Bronchial epithelial cell (primary cell): ENCODE measurements at regions not wholly inside any gene's neighbourhood (a gene's known extent, or its start where the extent isn't known, plus 50 kb on each side); places are given as distances from the start of the nearest gene placed in this dataset.

ENCODE experiments used
- DNase-seq: peaks from one replicate; pipeline ENCODE4 v3.0.0-alpha.2; 2010; ENCODE audit warnings: low read depth
- FAIRE-seq: peaks from 2 replicates; lab custom pipeline; 2011; peaks lifted over from hg19 to GRCh38; lab: Jason Lieb, UNC
- H3K27me3 ChIP-seq: 2 replicates; pipeline ENCODE4 v1.5.1; 2011; ENCODE audit warnings: low read length; ENCODE audit not compliant: control insufficient read depth, insufficient read depth
- H3K36me3 ChIP-seq: 2 replicates; pipeline ENCODE4 v1.5.1; 2011; ENCODE audit warnings: low read length; ENCODE audit not compliant: control insufficient read depth, insufficient read depth
- H3K4me3 ChIP-seq: 2 replicates; pipeline ENCODE4 v1.5.1; 2011; ENCODE audit warnings: mild to moderate bottlenecking, low read depth, low read length, control low read depth
- TF ChIP-seq, protein P1 (sequence below): IDR thresholded peaks from 2 replicates; pipeline ENCODE4 v1.5.1; 2011; ENCODE audit warnings: mild to moderate bottlenecking, moderate library complexity, low read length, control low read depth, inconsistent platforms; ENCODE audit not compliant: insufficient read depth, severe bottlenecking

DNA sequence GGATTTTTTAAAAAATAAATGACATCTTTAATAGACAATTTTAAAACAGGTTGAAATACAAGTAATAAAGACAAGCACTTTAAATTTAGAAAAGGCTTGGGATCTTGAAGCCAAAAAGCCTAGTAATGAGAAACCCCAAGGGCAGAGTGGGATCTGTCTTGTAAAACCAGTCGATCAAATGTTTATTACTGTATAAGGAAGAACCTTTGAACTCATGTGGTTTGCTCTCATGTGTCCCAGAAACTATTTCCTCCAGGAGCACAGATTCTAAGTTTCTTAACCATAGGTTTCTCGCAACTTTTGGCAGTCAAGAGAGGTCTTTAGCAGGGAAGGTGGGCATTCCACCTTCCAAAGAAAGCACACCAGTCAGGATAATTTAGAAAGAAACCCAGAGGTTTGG is 541.7 kb upstream of the BTBD3 start:
- DNase-seq (peak; percentile 31), FAIRE-seq (no peak)
- TF ChIP-seq, protein P1, sequence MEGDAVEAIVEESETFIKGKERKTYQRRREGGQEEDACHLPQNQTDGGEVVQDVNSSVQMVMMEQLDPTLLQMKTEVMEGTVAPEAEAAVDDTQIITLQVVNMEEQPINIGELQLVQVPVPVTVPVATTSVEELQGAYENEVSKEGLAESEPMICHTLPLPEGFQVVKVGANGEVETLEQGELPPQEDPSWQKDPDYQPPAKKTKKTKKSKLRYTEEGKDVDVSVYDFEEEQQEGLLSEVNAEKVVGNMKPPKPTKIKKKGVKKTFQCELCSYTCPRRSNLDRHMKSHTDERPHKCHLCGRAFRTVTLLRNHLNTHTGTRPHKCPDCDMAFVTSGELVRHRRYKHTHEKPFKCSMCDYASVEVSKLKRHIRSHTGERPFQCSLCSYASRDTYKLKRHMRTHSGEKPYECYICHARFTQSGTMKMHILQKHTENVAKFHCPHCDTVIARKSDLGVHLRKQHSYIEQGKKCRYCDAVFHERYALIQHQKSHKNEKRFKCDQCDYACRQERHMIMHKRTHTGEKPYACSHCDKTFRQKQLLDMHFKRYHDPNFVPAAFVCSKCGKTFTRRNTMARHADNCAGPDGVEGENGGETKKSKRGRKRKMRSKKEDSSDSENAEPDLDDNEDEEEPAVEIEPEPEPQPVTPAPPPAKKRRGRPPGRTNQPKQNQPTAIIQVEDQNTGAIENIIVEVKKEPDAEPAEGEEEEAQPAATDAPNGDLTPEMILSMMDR: no peak
- Histone ChIP-seq H3K27me3 (no peaks in the 10 kb centered on the region), H3K4me3 (no peak overlapping the region), H3K36me3 (no peaks in the 10 kb centered on the region)

DNA sequence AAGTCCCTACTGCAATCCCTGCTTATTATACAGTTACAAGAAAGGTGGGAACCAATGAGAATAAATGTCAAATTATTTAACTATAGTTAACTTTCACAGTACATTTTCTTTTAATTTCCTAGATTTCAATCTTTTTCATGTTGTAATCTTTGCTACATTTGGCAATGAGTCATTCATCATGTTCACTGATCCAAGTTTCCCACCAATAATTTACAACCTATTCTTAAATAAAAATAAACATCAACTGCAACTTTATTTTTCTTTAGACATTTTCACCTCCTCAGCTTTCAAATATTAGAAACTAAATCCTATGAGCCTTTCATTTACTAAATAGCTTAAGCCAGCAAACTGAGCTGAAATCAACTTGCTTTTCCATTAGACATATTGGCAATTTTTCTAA is 541.3 kb upstream of the BTBD3 start:
- no peaks in the 10 kb centered on the region for H3K36me3 ChIP-seq
- TF ChIP-seq, protein P1: no peak
- no peak for DNase-seq
- no peak for FAIRE-seq
- H3K4me3 ChIP-seq: no peak overlapping the region
- no peaks in the 10 kb centered on the region for H3K27me3 ChIP-seq

DNA sequence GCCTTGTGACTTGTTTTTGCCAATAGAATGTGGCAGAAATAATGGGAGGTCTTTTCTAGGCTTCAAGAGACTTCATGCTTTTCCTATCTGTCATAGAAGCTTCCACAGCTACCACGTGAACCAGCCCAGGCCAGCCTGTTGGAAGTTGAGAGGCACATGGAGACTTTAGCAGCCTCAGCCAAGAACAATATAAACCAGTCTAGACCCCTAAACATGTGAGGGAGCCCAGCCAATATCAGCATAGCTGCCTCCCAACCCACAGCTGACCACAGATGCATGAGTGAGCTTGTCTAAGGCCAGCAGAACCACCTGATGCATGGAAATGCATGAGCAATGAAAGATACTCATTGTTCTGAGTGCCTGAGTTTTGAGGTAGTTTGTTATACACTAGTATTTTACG is 540.7 kb upstream of the BTBD3 start:
- TF ChIP-seq, protein P1: no peak
- FAIRE-seq (no peak), DNase-seq (peak; percentile 87)
- H3K4me3 ChIP-seq: no peak overlapping the region
- H3K36me3 ChIP-seq: no peaks in the 10 kb centered on the region
- no peaks in the 10 kb centered on the region for H3K27me3 ChIP-seq

DNA sequence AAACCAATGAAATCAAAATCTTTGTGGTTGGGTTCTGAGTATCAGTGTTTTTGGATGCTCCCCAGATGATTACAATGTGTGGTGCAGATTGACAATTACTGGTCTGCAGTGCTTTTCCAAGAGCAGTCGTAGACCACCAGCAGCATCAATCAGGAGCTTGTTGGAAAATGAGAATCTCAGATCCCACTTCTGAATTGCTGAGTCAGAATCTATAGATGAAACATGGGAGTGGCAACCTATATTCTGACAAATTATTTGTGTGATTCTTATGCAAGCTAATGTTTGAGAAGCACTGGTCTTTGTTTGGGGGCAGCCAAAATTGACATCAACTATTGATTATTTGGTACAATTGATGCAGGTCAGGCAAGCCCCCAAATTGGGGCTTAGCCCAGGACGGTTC is 539.9 kb upstream of the BTBD3 start:
- DNase-seq (no peak), FAIRE-seq (no peak)
- TF ChIP-seq, protein P1: no peak
- Histone ChIP-seq H3K4me3 (no peak overlapping the region), H3K27me3 (no peaks in the 10 kb centered on the region), H3K36me3 (no peaks in the 10 kb centered on the region)

DNA sequence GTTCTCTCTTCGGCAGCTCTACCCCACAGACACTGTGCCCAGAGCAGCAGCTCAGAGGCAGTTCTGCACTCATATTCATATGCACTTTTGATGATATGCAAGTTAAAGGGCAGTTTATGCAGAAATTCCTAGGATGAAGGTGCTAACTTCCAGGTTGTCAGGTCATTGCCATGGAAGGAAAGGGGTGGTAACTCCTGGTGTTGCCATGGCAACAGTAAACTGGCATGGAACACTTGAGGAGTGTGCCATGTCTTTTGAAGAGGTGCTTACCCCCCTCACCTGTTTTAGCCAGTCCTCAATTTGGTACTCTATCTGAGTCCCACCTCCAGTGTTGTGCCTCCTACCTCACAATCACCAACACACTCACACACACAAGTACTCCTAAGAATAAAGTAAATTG is 539.4 kb upstream of the BTBD3 start:
- TF ChIP-seq, protein P1: no peak
- FAIRE-seq: no peak
- no peak overlapping the region for H3K4me3 ChIP-seq
- no peaks in the 10 kb centered on the region for H3K27me3 ChIP-seq
- DNase-seq: no peak
- no peaks in the 10 kb centered on the region for H3K36me3 ChIP-seq

DNA sequence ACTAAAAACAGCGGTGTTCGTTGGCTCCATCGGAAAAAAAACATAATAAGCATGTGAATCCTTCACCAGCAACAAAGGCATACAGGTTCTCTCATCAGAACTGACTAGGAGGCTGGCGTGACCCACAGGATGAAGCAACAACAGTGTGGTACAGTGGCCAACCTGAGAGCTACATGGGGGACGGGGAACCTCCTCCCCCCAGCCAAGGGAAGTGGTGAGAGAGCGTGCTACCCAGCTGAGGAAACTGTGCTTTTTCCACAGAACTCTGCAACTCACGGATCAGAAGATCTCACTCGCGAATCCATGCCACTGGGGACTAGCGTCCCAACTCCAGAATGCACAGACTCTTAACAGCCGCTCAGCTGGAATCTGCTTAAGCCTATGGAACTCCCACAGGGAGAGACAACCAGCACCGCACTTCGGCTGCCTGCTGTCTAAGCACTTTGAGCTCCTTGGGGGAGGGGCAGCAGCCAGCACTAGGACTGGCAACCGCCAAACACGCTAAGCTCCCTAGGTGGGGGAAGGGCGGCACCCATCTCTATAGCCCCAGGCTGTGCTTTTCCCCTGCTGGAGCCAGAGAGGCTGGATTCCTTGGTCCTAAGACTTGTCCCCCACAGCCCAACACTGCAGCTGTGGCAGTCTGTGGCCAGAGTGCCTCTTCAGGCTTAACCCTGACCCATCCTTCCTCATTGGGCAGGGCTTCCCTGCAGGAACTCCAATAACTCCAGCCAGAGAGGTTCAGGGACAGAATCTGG is 538.3 kb upstream of the BTBD3 start:
- TF ChIP-seq, protein P1: no peak
- FAIRE-seq: peak; percentile 70

More for the DNA sequence above, 538.3 kb upstream of the BTBD3 start:
- Histone ChIP-seq H3K27me3 (no peaks in the 10 kb centered on the region), H3K36me3 (no peaks in the 10 kb centered on the region), H3K4me3 (no peak overlapping the region)
- no peak for DNase-seq
